OCI-M1 (cell line): ENCODE measurements at regions not wholly inside any gene's neighbourhood (a gene's known extent, or its start where the extent isn't known, plus 50 kb on each side); places are given as distances from the start of the nearest gene placed in this dataset.
A peak's percentile ranks its signal among the peaks of the same experiment; 100 is the strongest.
"Not testable (repeated sequence)": the region's sequence is repeated elsewhere in the genome, so short reads cannot be mapped to it uniquely, and the experiment has no call there.

Source experiments
- DNase-seq: peaks from one replicate; lab custom pipeline; 2025; lab: John Stamatoyannopoulos, UW

- DNase-seq, result no peak
These were observed 103.1 kb downstream of the KIF4B start for GRCh38 chr5:155116456-155117251.

GRCh38 chr5:155125551-155126095 is 112.1 kb downstream of the KIF4B start:
- no peak for DNase-seq

GRCh38 chr5:155126573-155126972 is 113.0 kb downstream of the KIF4B start:
- DNase-seq, result no peak

- no peak for DNase-seq
These were observed 114.0 kb downstream of the KIF4B start for GRCh38 chr5:155127552-155127951.

GRCh38 chr5:155128786-155129512 is 115.4 kb downstream of the KIF4B start:
- DNase-seq, result no peak

GRCh38 chr5:155129513-155129880 is 115.9 kb downstream of the KIF4B start:
- no peak for DNase-seq

- DNase-seq, result no peak
These were observed 120.6 kb downstream of the KIF4B start for GRCh38 chr5:155134130-155134529.

- no peak for DNase-seq
These were observed 122.8 kb downstream of the KIF4B start for GRCh38 chr5:155136216-155136850.

GRCh38 chr5:155137683-155138082 is 124.1 kb downstream of the KIF4B start:
- no peak for DNase-seq

- no peak for DNase-seq
These were observed 127.1 kb downstream of the KIF4B start for GRCh38 chr5:155140646-155141045.

- no peak for DNase-seq
These were observed 131.4 kb downstream of the KIF4B start for GRCh38 chr5:155144956-155145355.

GRCh38 chr5:155147222-155147621 is 133.7 kb downstream of the KIF4B start:
- peak; percentile 56 for DNase-seq

- DNase-seq, result no peak
These were observed 135.1 kb downstream of the KIF4B start for GRCh38 chr5:155148694-155149093.

GRCh38 chr5:155150012-155150411 is 136.5 kb downstream of the KIF4B start:
- peak; percentile 21 for DNase-seq

GRCh38 chr5:155154973-155155372 is 141.4 kb downstream of the KIF4B start:
- DNase-seq, result no peak

GRCh38 chr5:155163084-155163483 is 149.5 kb downstream of the KIF4B start:
- DNase-seq, result not testable (repeated sequence)

GRCh38 chr5:155167736-155168135 is 154.2 kb downstream of the KIF4B start:
- no peak for DNase-seq

- DNase-seq, result no peak
These were observed 168.0 kb downstream of the KIF4B start for GRCh38 chr5:155181542-155181941.

- DNase-seq, result no peak
These were observed 175.9 kb downstream of the KIF4B start for GRCh38 chr5:155189476-155189875.

GRCh38 chr5:155189981-155190380 is 176.4 kb downstream of the KIF4B start:
- no peak for DNase-seq

GRCh38 chr5:155193029-155193428 is 179.5 kb downstream of the KIF4B start:
- DNase-seq, result no peak

- DNase-seq, result no peak
These were observed 180.0 kb downstream of the KIF4B start for GRCh38 chr5:155193483-155194107.
